Suprapubic skin (tissue), 4 donors: ENCODE measurements at regions not wholly inside any gene's neighbourhood (a gene's known extent, or its start where the extent isn't known, plus 50 kb on each side); places are given as distances from the start of the nearest gene placed in this dataset.

Experiments
- DNase-seq, 2 donors: peaks; one replicate each; pipeline ENCODE4 v3.0.0-alpha.2; 2019; ENCODE audit warnings: low spot score in 2 of 2
- H3K27ac ChIP-seq: fragments of 200-600 bp; sonication (generic); one replicate; pipeline ENCODE4 v1.5.1; 2019
- H3K27me3 ChIP-seq: fragments of 200-600 bp; sonication (generic); one replicate; pipeline ENCODE4 v1.5.1; 2019
- H3K36me3 ChIP-seq: fragments of 200-600 bp; sonication (generic); one replicate; pipeline ENCODE4 v1.5.1; 2019
- H3K4me1 ChIP-seq: fragments of 200-600 bp; sonication (generic); one replicate; pipeline ENCODE4 v1.5.1; 2019
- H3K4me3 ChIP-seq: fragments of 200-600 bp; sonication (generic); one replicate; pipeline ENCODE4 v1.5.1; 2019; ENCODE audit warnings: mild to moderate bottlenecking
- H3K9me3 ChIP-seq: fragments of 200-600 bp; sonication (generic); one replicate; pipeline ENCODE4 v1.5.1; 2019
- EP300 ChIP-seq: sonication (generic); formaldehyde crosslinking; IDR thresholded peaks from one replicate; pipeline ENCODE4 v1.6.1; 2017; ENCODE audit warnings: antibody characterized with exemption
- POLR2A ChIP-seq, 2 donors: fragments of 450-650 bp; IDR thresholded peaks; one replicate each; pipeline ENCODE4 v1.6.1; 2017; ENCODE audit warnings: antibody characterized with exemption in 2 of 2, mild to moderate bottlenecking in 2 of 2, moderate library complexity in 2 of 2
- POLR2AphosphoS5 ChIP-seq, 3 donors: sonication (generic); formaldehyde crosslinking; IDR thresholded peaks; one replicate each; pipeline ENCODE4 v1.6.1; 2017; ENCODE audit warnings: antibody characterized with exemption in 3 of 3
- WGBS: methylation state at CpG from one replicate; pipeline ENCODE4 v1.1.5; 2018; 5-methylcytosine and 5-hydroxymethylcytosine counted together
- TF ChIP-seq, protein P1 (sequence below), 2 donors: fragments of 200-600 bp in 1 of 2; fragments of 450-650 bp in 1 of 2; sonication (generic) in 1 of 2; IDR thresholded peaks; one replicate each; pipeline ENCODE4 v1.5.1; 2016 to 2019; ENCODE audit warnings: antibody characterized with exemption in 2 of 2, mild to moderate bottlenecking in 1 of 2, moderate library complexity in 1 of 2

DNA sequence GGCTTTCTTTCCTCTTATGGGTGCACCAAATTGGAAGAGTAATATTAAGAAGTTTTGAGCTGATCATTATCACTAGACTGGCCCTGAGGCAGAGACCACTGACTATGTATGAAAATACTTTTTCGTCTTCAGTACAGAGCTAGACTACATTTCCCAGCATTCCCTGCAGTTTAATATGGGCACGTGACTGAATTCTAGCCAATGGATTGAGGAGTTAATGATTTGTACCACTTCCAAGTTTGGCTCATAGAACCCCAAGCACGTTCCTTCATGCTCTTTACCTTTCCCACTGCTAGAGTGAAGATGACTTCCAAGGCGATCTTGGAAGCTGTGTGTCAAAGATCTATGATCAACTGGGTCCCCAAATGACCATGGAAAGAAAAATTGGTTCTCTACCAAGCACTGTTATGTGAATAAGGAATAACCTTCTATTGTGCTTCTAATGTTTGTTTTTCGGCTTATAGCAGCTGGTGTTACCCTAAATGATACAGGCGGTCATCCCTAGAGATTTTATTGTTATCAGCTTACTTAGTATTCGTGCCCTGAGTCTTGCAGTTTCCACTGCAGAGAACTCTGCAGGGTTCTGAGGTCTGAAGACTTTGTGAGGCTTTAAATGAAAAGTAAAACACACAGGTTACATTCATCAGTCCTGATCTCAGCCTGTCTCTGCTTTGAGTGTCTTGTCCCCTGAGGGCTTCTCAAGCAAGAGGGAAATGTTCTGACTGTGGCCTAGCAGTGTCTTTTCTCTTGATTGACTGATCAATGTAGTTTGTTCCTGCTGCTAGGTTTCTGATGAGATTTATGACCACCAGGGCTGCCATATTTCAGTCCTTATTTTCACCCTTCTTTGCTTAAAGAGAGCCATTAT, 486.8 kb downstream of the PDCD6IP start:
- no peak overlapping the region for H3K27ac ChIP-seq
- no peaks in the 10 kb centered on the region for H3K36me3 ChIP-seq
- H3K27me3 ChIP-seq, result no peaks in the 10 kb centered on the region
- 81% methylated on average over 7 of the region's 7 CpGs for WGBS
- TF ChIP-seq POLR2AphosphoS5 (IDR thresholded peaks at IDR 0.05) (no peak), EP300 (no peak), POLR2A (IDR thresholded peaks at IDR 0.05) (no peak)
- TF ChIP-seq, protein P1, sequence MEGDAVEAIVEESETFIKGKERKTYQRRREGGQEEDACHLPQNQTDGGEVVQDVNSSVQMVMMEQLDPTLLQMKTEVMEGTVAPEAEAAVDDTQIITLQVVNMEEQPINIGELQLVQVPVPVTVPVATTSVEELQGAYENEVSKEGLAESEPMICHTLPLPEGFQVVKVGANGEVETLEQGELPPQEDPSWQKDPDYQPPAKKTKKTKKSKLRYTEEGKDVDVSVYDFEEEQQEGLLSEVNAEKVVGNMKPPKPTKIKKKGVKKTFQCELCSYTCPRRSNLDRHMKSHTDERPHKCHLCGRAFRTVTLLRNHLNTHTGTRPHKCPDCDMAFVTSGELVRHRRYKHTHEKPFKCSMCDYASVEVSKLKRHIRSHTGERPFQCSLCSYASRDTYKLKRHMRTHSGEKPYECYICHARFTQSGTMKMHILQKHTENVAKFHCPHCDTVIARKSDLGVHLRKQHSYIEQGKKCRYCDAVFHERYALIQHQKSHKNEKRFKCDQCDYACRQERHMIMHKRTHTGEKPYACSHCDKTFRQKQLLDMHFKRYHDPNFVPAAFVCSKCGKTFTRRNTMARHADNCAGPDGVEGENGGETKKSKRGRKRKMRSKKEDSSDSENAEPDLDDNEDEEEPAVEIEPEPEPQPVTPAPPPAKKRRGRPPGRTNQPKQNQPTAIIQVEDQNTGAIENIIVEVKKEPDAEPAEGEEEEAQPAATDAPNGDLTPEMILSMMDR (IDR thresholded peaks at IDR 0.05), result no peak
- no peaks in the 10 kb centered on the region for H3K4me1 ChIP-seq
- H3K4me3 ChIP-seq, result no peak overlapping the region
- H3K9me3 ChIP-seq, result no peaks in the 10 kb centered on the region
- DNase-seq, result no peak

DNA sequence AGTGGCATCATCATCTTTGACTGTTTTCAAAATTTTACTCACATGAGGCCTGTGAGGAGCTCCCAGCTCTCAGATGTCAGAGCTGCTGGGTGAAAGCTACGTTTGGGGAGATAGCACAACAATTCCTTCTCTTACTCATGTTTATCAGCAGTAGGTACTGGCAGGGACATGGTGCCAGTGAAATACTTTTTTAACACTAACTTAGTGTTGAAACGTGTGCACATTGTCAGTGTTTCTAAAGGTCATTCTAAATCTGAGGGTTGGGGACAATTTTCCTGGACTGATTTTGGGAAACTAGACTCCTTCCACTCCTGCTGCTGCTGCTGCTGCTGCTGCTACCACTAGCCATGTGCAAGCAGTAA, 487.4 kb downstream of the PDCD6IP start:
- TF ChIP-seq POLR2A (IDR thresholded peaks at IDR 0.05) (no peak), EP300 (no peak), POLR2AphosphoS5 (IDR thresholded peaks at IDR 0.05) (no peak)
- TF ChIP-seq, protein P1 (IDR thresholded peaks at IDR 0.05), result no peak
- no peak for DNase-seq
- Histone ChIP-seq H3K36me3 (no peaks in the 10 kb centered on the region), H3K9me3 (no peaks in the 10 kb centered on the region), H3K27me3 (no peaks in the 10 kb centered on the region), H3K4me3 (no peak overlapping the region), H3K4me1 (no peaks in the 10 kb centered on the region), H3K27ac (no peak overlapping the region)
- WGBS, result 55% methylated on average over 2 of the region's 2 CpGs

DNA sequence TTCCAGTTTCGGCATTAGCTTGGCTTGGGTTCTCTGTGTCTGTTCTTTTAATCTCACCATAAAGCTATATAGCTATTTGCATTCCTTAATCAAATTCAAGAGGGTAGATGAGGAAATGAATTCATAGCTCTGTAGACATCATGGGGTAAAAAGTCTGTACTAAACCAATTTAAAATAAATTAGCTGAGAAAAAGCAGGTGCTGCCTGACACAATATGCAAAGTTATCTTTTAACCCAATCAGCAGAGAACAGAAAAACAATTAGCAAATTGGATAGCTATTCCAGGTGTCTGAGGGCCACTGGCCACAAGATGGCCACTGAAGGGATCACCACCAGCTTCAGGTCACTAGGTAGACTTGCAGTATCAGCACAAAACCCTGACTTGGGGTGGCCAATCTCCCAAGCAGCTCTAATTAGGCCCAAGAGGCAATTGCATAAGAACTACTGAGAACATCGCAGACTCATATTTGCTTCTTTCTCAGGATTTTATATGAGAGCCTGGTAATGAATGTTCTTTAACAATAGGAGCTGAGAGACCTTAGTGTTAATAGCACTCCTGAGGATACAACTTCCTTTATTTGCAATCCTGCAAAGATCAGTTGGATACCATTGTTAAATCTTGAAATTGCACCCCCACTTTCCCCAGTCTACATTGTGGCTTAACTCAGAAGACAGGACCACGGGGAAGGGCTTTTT, 494.3 kb downstream of the PDCD6IP start:
- no peaks in the 10 kb centered on the region for H3K9me3 ChIP-seq
- no peaks in the 10 kb centered on the region for H3K36me3 ChIP-seq
- no peak overlapping the region for H3K27ac ChIP-seq
- no peak for DNase-seq
- WGBS, result 71% methylated on average over 3 of the region's 3 CpGs
- no peaks in the 10 kb centered on the region for H3K27me3 ChIP-seq
- H3K4me3 ChIP-seq, result no peak overlapping the region
- H3K4me1 ChIP-seq, result no peaks in the 10 kb centered on the region
- TF ChIP-seq EP300 (no peak), POLR2A (IDR thresholded peaks at IDR 0.05) (no peak), POLR2AphosphoS5 (IDR thresholded peaks at IDR 0.05) (no peak)
- TF ChIP-seq, protein P1 (IDR thresholded peaks at IDR 0.05), result no peak

DNA sequence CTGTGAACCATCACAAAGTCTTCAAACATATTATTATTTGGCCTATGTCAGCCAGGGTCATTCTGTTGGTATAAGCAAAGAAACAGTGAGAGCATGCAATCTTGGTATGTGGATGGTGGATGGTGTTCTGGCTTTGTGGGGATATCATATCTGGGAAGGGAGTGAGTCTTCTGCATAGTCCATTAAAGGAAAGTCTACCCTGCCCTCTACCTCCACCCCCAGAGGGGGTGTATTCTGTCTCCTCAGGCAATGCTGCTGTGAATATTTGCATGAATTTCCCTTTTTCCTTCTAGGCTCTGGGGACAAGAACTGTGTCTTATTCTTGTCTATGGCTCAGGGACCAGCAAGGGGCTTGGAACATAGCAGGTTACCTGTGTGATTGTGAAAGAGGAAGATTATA, 495.8 kb downstream of the PDCD6IP start:
- Histone ChIP-seq H3K4me1 (no peaks in the 10 kb centered on the region), H3K36me3 (no peaks in the 10 kb centered on the region), H3K27me3 (no peaks in the 10 kb centered on the region), H3K4me3 (no peak overlapping the region), H3K27ac (no peak overlapping the region), H3K9me3 (no peaks in the 10 kb centered on the region)
- DNase-seq, result no peak
- TF ChIP-seq POLR2A (IDR thresholded peaks at IDR 0.05) (no peak), EP300 (no peak), POLR2AphosphoS5 (IDR thresholded peaks at IDR 0.05) (no peak)
- TF ChIP-seq, protein P1 (IDR thresholded peaks at IDR 0.05), result no peak

DNA sequence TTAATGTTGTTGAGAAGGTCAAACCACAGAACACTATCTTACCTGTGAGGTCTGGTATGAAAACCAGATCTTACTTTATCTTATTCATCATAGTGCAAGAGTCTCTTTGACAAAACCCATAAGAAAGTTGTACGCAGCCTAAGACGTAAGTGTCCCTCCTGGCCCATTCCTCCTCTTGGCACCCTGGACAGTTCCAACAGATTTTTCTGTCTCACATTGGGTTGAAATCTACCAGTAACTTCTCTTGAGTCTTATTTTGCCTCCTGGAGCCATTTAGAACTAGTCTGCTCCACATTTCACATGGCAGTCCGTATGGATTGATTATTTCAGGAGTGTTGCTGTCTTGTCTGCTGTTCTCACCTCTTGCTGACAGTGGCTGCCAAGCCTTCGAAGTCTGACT, 498.4 kb downstream of the PDCD6IP start:
- no peaks in the 10 kb centered on the region for H3K36me3 ChIP-seq
- no peaks in the 10 kb centered on the region for H3K27me3 ChIP-seq
- TF ChIP-seq POLR2AphosphoS5 (IDR thresholded peaks at IDR 0.05) (no peak), POLR2A (IDR thresholded peaks at IDR 0.05) (no peak), EP300 (no peak)
- TF ChIP-seq, protein P1 (IDR thresholded peaks at IDR 0.05), result no peak
- no peak overlapping the region for H3K27ac ChIP-seq
- H3K4me3 ChIP-seq, result no peak overlapping the region
- no peaks in the 10 kb centered on the region for H3K4me1 ChIP-seq
- DNase-seq, result no peak
- WGBS, result 78% methylated on average over 4 of the region's 4 CpGs
- no peaks in the 10 kb centered on the region for H3K9me3 ChIP-seq
